Keratinocyte (primary cell): ENCODE measurements at regions not wholly inside any gene's neighbourhood (a gene's known extent, or its start where the extent isn't known, plus 50 kb on each side); places are given as distances from the start of the nearest gene placed in this dataset.

Experiments
- DNase-seq: peaks from one replicate; pipeline ENCODE4 v3.0.0-alpha.2; 2011; ENCODE audit warnings: low read depth, missing footprints, low spot score
- FAIRE-seq: peaks from 2 replicates; lab custom pipeline; 2011; peaks lifted over from hg19 to GRCh38; lab: Jason Lieb, UNC
- H2AFZ ChIP-seq: 2 replicates; pipeline ENCODE4 v1.6.0; 2012; ENCODE audit warnings: low read length, control low read depth, inconsistent platforms; ENCODE audit not compliant: control insufficient read depth
- H3K27ac ChIP-seq: 2 replicates; pipeline ENCODE4 v1.5.1; 2011; ENCODE audit warnings: low read length; ENCODE audit not compliant: control insufficient read depth, insufficient read depth
- H3K27me3 ChIP-seq: 3 replicates; pipeline ENCODE4 v1.6.0; 2011; ENCODE audit warnings: low read length; ENCODE audit not compliant: control insufficient read depth, insufficient read depth; ENCODE audit errors: extremely low read depth
- H3K36me3 ChIP-seq, 2 experiments: 2 replicates in 1 of 2; 3 replicates in 1 of 2; pipeline ENCODE4 v1.5.1; 2011; ENCODE audit warnings: low read length in 2 of 2, mild to moderate bottlenecking in 1 of 2; ENCODE audit not compliant: control insufficient read depth in 2 of 2, insufficient read depth in 2 of 2; ENCODE audit errors: extremely low read depth in 1 of 2
- H3K4me1 ChIP-seq: 3 replicates; pipeline ENCODE4 v1.5.1; 2011; ENCODE audit warnings: low read length; ENCODE audit not compliant: control insufficient read depth, insufficient read depth; ENCODE audit errors: extremely low read depth
- H3K4me2 ChIP-seq: 3 replicates; pipeline ENCODE4 v1.6.0; 2011; ENCODE audit warnings: low read depth, low read length; ENCODE audit not compliant: control insufficient read depth, insufficient read depth; ENCODE audit errors: extremely low read depth
- H3K4me3 ChIP-seq, 3 experiments: fragments of 200-600 bp in 1 of 3; sonication (generic) in 1 of 3; 2 replicates in 2 of 3; 3 replicates in 1 of 3; pipeline ENCODE4 v1.5.1; 2011 to 2016; ENCODE audit warnings: low read length in 3 of 3, mild to moderate bottlenecking in 3 of 3, control low read depth in 2 of 3, inconsistent platforms in 1 of 3, low read depth in 1 of 3, mixed read lengths in 1 of 3, mixed run types in 1 of 3, moderate library complexity in 1 of 3; ENCODE audit not compliant: control insufficient read depth in 2 of 3, insufficient read depth in 2 of 3; ENCODE audit errors: extremely low read depth in 1 of 3
- H3K79me2 ChIP-seq: 2 replicates; pipeline ENCODE4 v1.6.0; 2012; ENCODE audit warnings: low read length; ENCODE audit not compliant: control insufficient read depth, insufficient read depth
- H3K9ac ChIP-seq: 3 replicates; pipeline ENCODE4 v1.6.0; 2011; ENCODE audit warnings: low read length; ENCODE audit not compliant: control insufficient read depth, insufficient read depth; ENCODE audit errors: extremely low read depth
- H3K9me1 ChIP-seq: 3 replicates; pipeline ENCODE4 v1.6.0; 2011; ENCODE audit warnings: low read length; ENCODE audit not compliant: control insufficient read depth, insufficient read depth; ENCODE audit errors: extremely low read depth
- H3K9me3 ChIP-seq: 2 replicates; pipeline ENCODE4 v1.5.1; 2012; ENCODE audit warnings: low read depth, low read length; ENCODE audit not compliant: control insufficient read depth
- H4K20me1 ChIP-seq: 3 replicates; pipeline ENCODE4 v1.6.0; 2011; ENCODE audit warnings: low read length; ENCODE audit not compliant: control insufficient read depth, insufficient read depth; ENCODE audit errors: extremely low read depth
- EZH2 ChIP-seq: IDR thresholded peaks from one replicate; pipeline ENCODE4 v1.6.1; 2012; ENCODE audit warnings: inconsistent platforms, mild to moderate bottlenecking, low read length, moderate library complexity
- dilution Hi-C: fragments of 300-500 bp; cut with MboI; formaldehyde crosslinking; loops from one replicate; pipeline ENCODE4 v1.7.0; 2020; ENCODE audit warnings: low sequenced_read_pairs; ENCODE audit not compliant: extremely low pct_ligation_motif_present
- TF ChIP-seq, protein P1 (sequence below), 3 experiments: IDR thresholded peaks in 1 of 3; conservative IDR thresholded peaks in 1 of 3; optimal IDR thresholded peaks in 1 of 3; 2 replicates in 2 of 3; 3 replicates in 1 of 3; pipeline versions ENCODE3 to v1.5.1; 2011; ENCODE audit warnings: low read length in 3 of 3, mild to moderate bottlenecking in 3 of 3, moderate library complexity in 2 of 3, control low read depth in 1 of 3, inconsistent platforms in 1 of 3; ENCODE audit not compliant: insufficient read depth in 2 of 3; ENCODE audit errors: extremely low read depth in 1 of 3

DNA sequence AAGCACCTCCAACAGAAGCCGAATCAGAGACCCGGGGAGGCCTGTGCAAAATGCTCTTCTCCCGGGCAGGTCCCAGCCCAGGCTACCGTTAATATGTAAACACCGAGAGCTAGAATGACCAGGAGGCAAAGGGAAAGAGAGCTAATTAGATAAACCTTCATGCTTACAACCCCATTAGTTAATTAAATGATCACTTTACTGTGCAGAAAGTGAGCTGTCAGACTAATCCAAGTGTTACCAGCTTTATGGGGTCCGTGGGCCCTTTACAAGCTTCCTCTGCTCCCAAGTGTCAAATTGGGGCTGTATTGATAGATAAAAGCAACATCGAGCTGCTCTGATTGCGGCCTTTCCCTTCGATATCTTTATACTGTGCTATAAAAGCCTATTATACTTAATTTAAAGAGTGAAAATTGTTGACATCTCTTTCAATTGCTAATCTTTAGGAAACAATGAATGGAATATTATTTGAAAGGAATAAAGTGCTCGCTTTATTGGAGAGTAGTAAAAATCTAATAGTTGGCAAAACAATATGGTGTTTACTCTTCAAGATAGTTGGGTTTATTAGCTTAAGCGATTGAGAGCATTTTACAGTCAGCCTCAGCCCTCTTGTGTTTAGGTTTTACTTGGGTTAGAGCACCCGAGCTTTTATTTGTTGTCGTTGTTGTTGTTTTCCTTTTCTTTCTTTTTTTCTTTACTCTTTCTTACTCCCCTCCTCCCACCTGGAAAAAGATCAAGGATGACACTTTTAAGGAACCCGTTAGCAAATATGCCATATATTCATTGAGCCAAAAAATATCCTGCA lies 189.3 kb upstream of the GPR12 start:
- no peak overlapping the region for H3K9ac ChIP-seq

DNA sequence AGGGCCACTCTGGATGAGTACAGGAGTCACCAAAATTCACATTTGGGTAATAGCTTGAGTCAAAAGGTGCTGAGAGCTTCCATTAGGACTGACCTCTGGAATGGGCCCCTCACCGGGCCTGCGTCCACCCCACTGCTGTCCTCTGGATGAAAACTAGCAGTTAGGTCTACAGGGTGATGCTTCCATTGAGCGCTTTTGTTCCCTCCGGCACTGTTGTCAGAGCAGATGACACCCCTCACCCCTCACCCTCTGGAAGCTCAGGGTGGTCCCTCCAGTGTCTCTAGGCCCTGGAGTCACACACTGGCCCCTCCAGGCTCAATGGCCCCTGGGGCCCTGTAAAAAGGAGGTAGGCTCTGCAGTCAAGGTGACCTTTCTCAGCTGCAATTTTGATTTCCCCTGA lies 187.8 kb upstream of the GPR12 start:
- Histone ChIP-seq H3K4me2 (no peak overlapping the region), H3K4me1 (no peaks in the 10 kb centered on the region), H3K9me3 (no peaks in the 10 kb centered on the region), H3K27ac (no peak overlapping the region), H3K9ac (no peak overlapping the region), H4K20me1 (no peaks in the 10 kb centered on the region), H3K4me3 (no peak overlapping the region), H3K27me3 (no peaks in the 10 kb centered on the region), H3K9me1 (no peaks in the 10 kb centered on the region), H3K79me2 (no peaks in the 10 kb centered on the region), H2AFZ (no peak overlapping the region), H3K36me3 (no peaks in the 10 kb centered on the region)
- no peak for TF ChIP-seq EZH2
- TF ChIP-seq, protein P1, sequence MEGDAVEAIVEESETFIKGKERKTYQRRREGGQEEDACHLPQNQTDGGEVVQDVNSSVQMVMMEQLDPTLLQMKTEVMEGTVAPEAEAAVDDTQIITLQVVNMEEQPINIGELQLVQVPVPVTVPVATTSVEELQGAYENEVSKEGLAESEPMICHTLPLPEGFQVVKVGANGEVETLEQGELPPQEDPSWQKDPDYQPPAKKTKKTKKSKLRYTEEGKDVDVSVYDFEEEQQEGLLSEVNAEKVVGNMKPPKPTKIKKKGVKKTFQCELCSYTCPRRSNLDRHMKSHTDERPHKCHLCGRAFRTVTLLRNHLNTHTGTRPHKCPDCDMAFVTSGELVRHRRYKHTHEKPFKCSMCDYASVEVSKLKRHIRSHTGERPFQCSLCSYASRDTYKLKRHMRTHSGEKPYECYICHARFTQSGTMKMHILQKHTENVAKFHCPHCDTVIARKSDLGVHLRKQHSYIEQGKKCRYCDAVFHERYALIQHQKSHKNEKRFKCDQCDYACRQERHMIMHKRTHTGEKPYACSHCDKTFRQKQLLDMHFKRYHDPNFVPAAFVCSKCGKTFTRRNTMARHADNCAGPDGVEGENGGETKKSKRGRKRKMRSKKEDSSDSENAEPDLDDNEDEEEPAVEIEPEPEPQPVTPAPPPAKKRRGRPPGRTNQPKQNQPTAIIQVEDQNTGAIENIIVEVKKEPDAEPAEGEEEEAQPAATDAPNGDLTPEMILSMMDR (optimal IDR thresholded peaks at IDR 0.05 in 1 of 3, IDR thresholded peaks at IDR 0.05 in 1 of 3, conservative IDR thresholded peaks at IDR 0.05 in 1 of 3; ENCODE audit: extremely low read depth in 1 of 3, insufficient read depth in 2 of 3, low read length in 3 of 3): no peak
- FAIRE-seq: no peak
- no peak for DNase-seq
- dilution Hi-C loops: no loop called here

More for the DNA sequence above, 189.3 kb upstream of the GPR12 start:
- Histone ChIP-seq H3K4me3 (no peak overlapping the region), H3K36me3 (no peaks in the 10 kb centered on the region), H2AFZ (no peak overlapping the region), H3K4me2 (no peak overlapping the region), H4K20me1 (no peaks in the 10 kb centered on the region), H3K27ac (no peak overlapping the region), H3K9me1 (no peaks in the 10 kb centered on the region), H3K9me3 (no peaks in the 10 kb centered on the region), H3K4me1 (no peaks in the 10 kb centered on the region), H3K79me2 (no peaks in the 10 kb centered on the region), H3K27me3 (peaks cover 10% of the 10 kb centered on the region)
- TF ChIP-seq, protein P1 (optimal IDR thresholded peaks at IDR 0.05 in 1 of 3, IDR thresholded peaks at IDR 0.05 in 1 of 3, conservative IDR thresholded peaks at IDR 0.05 in 1 of 3; ENCODE audit: extremely low read depth in 1 of 3, insufficient read depth in 2 of 3, low read length in 3 of 3): no peak
- no peak for TF ChIP-seq EZH2
- DNase-seq (no peak), FAIRE-seq (no peak)
- dilution Hi-C loops: no loop called here
